Fibroblast of mammary gland (primary cell): ENCODE measurements at regions not wholly inside any gene's neighbourhood (a gene's known extent, or its start where the extent isn't known, plus 50 kb on each side); places are given as distances from the start of the nearest gene placed in this dataset.

ENCODE experiments used
- DNase-seq: peaks from one replicate; pipeline ENCODE4 v3.0.0-alpha.2; 2010; ENCODE audit warnings: low read depth
- H3K4me3 ChIP-seq: 2 replicates; pipeline ENCODE4 v1.5.1; 2011; ENCODE audit warnings: low read depth, mild to moderate bottlenecking, low read length, moderate library complexity; ENCODE audit not compliant: control insufficient read depth
- TF ChIP-seq, protein P1 (sequence below): conservative IDR thresholded peaks from 2 replicates; pipeline ENCODE4 v1.5.1; 2011; ENCODE audit warnings: low read depth, low read length, inconsistent platforms; ENCODE audit not compliant: control insufficient read depth, insufficient read depth

DNA sequence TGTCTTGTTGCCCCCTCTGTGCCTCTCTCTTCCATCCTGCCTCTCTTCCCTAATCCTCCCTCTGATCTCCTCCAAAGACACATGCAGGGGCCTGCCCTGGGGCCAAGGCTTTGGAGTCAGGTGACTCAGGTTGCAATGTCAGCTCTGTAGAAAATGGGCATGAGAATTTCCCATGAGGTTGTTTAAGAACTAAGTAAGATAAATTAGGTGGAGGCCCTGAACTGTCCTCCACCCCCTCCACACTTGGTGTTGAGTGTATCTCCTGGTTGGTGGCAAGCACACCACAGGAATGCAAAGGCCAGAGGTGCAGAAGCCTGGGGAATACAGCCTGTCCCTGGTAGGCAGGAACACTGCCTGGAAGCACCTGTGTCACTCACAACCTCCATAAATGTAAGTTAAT is 63.9 kb upstream of the GRIK3 start:
- TF ChIP-seq, protein P1, sequence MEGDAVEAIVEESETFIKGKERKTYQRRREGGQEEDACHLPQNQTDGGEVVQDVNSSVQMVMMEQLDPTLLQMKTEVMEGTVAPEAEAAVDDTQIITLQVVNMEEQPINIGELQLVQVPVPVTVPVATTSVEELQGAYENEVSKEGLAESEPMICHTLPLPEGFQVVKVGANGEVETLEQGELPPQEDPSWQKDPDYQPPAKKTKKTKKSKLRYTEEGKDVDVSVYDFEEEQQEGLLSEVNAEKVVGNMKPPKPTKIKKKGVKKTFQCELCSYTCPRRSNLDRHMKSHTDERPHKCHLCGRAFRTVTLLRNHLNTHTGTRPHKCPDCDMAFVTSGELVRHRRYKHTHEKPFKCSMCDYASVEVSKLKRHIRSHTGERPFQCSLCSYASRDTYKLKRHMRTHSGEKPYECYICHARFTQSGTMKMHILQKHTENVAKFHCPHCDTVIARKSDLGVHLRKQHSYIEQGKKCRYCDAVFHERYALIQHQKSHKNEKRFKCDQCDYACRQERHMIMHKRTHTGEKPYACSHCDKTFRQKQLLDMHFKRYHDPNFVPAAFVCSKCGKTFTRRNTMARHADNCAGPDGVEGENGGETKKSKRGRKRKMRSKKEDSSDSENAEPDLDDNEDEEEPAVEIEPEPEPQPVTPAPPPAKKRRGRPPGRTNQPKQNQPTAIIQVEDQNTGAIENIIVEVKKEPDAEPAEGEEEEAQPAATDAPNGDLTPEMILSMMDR: no peak
- no peak for DNase-seq
- H3K4me3 ChIP-seq: no peak overlapping the region

DNA sequence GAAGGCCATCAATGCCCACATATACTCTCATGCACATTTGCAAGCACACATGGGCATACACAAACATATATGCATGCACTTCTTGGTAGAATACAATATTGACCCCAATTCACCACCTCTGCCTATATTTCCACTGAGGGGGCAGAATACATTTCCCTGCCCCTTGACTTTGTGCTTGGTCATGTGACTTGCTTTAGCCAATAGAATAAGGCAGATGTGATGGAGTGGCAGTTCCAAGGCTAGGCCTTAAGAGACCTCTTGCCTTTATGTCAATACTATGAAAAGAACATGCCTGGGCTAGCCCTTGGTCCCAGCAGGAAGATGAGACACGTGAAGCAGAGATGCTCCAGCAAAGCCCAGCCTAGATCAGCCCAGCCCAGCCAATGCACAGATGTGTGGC is 66.0 kb upstream of the GRIK3 start:
- H3K4me3 ChIP-seq: no peak overlapping the region
- DNase-seq: no peak
- TF ChIP-seq, protein P1: no peak

DNA sequence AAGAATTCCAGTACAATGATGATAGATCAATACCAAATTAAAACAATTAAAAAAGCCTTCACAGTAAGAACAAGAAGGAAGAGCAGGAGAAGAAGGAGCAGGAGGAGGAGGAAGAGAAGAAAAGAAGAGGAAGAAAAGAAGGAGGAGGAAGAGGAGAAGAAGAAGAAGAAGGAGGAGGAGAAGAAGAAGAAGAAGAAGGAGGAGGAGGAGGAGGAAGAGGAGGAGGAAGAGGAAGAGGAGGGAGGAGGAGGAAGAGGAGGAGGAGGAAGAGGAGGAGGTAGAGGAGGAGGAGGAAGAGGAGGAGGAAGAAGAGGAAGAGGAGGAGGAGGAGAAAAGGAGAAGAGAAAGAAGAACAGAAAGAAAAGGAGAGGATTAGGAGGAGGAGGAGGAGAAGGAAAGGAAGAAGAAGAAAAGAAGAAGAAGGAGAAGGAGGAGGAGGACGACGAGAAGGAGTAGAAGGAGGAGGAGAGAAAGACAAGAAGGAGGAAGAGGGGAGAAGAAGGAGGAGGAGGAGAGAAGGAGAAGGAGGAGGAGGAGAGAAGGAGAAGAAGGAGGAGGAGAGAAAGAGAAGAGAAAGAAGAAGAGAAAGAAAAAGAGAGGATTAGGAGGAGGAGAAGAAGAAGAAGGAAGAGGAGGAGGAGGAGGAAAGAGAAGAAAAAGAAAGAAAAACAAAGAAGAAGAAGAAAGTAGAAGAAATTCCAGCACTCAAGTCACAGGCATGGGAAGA is 68.5 kb upstream of the GRIK3 start:
- DNase-seq: no peak
- H3K4me3 ChIP-seq: no peak overlapping the region
- TF ChIP-seq, protein P1: no peak

DNA sequence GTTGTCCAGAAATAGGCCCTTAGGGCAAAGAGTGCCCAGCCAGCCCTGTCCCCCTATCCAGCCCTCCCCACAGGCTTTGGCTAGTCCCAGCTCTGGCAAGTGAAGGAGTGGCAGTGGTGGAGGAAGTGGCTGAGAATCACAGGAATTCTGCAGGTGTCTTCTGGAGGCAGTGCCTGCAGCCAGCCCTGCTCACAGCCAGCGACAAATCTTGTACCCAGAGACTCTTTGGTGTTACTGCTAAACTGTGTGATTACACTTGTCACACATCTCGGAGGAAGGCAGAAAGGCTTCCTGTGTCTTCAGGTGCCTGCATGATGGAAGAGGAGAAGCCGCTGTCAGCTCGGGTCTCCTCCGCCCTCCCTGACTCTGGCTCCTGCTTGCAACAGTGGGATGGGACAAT is 71.6 kb upstream of the GRIK3 start:
- TF ChIP-seq, protein P1: no peak
- H3K4me3 ChIP-seq: no peak overlapping the region
- no peak for DNase-seq

DNA sequence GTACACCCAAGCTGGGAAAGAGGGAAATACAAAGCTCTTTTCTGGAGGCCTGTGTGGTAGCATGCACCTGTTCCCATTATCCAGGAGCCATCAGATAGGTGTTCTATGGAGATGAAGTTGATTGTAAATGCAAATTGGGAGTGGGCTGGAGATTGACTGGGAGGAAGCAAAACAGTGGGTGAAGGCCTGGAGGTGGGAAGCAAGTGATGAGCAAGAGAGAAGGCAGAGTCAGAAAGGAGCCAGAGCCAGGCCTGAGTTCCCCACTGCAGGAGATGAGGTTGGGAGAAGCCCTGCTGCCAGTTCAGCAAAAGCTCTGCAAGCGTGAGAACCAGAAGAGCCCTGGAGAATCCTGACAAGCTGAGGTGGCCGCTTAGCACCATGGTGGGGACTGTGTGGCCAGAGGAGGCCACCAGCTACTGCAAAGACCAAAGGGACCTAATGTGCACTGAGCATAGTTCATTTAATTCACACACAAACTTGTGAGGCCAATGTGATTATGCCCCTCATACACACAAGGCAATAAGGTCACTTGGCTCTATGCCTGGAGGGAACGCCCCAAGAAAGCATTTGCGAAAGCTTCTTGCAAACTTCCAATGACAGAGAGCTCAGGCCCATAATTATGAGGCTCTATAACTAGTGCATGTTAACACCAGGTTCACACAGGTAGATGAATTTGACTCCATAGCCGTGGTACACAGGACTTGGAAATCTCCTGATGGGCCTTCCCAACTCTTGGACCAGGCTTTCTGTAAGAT is 73.0 kb upstream of the GRIK3 start:
- no peak overlapping the region for H3K4me3 ChIP-seq
- no peak for DNase-seq
- TF ChIP-seq, protein P1: no peak

DNA sequence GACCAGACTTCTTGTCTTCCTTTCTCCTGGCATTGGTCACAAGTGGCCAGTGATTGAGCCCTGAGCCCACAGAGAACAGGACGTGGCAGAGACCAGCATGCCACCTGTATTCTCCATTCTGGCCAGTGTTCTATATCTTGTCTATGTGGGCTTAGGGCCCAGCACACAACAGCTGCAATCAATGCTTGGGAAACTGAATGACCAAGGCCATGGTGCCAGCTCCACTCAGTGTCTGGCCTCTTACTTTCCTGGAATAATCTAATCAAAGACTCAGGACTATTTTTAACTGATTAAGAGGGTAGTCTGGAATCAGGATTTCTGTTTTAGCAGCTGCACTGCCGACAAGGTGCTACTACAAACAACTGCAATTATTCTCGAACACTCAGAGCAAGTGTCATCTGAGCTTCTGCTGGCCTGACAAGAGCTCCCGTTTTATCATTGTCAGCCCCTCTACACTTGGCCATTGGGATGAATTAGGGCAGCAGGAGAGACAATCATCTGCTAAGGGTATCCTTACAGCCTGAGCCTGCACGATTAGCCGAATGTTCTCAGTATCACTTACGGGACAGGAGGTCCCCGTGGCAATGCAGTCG is 74.4 kb upstream of the GRIK3 start:
- no peak overlapping the region for H3K4me3 ChIP-seq
- TF ChIP-seq, protein P1: no peak
- no peak for DNase-seq
